ENCODE measurements at regions not wholly inside any gene's neighbourhood (a gene's known extent, or its start where the extent isn't known, plus 50 kb on each side); places are given as distances from the start of the nearest gene placed in this dataset.

DNA sequence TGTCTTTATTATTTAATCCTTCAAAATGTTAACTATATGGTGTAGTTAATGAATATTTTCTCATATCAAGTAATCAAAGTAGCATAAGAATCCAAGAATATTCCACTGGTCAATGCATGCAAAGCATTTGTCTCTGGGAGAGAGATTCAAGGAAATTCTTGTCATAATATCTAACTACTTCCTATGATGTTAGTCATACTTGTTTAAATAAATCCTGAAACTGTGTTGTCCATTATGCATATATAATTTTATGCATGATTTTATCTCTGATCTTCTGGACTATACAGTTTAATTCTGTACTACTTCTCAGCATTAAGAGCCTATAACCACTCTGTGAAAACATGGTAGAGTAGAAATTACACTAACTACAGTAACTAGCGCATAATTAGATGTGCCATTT, 388.3 kb downstream of the NR4A2 start:
- Histone ChIP-seq H3K4me1 (ENCODE audit: control insufficient read depth, extremely low read depth, insufficient read depth, low read length) (no peaks in the 10 kb centered on the region), H3K27me3 (ENCODE audit: control insufficient read depth, insufficient read depth, low read length) (no peaks in the 10 kb centered on the region), H3K4me3 (replicated peaks in 1 of 4; ENCODE audit: control extremely low read depth in 1 of 4, insufficient read depth in 1 of 4, low read depth in 3 of 4, low read length in 4 of 4) (no peak overlapping the region), H4K20me1 (ENCODE audit: control insufficient read depth, extremely low read depth, insufficient read depth, low read length) (no peaks in the 10 kb centered on the region), H3K4me2 (ENCODE audit: extremely low read depth, insufficient read depth, low read length) (no peak overlapping the region), H3K9me3 (ENCODE audit: control insufficient read depth, insufficient read depth, low read depth, low read length) (no peaks in the 10 kb centered on the region), H3K79me2 (ENCODE audit: control insufficient read depth, insufficient read depth, low read length) (no peaks in the 10 kb centered on the region), H3K9ac (ENCODE audit: insufficient read depth, low read length) (no peak overlapping the region), H3K36me3 (ENCODE audit: control insufficient read depth, insufficient read depth, low read length) (no peaks in the 10 kb centered on the region), H2AFZ (ENCODE audit: low read length) (no peak overlapping the region), H3K27ac (ENCODE audit: insufficient read depth, low read length) (no peak overlapping the region)
- DNase-seq (ENCODE audit: low read depth in 2 of 2): peak in 1 of 2 donors; percentile 23
- TF ChIP-seq EZH2 (IDR thresholded peaks at IDR 0.05; ENCODE audit: low read length, missing control alignments): no peak
- TF ChIP-seq, protein P1, sequence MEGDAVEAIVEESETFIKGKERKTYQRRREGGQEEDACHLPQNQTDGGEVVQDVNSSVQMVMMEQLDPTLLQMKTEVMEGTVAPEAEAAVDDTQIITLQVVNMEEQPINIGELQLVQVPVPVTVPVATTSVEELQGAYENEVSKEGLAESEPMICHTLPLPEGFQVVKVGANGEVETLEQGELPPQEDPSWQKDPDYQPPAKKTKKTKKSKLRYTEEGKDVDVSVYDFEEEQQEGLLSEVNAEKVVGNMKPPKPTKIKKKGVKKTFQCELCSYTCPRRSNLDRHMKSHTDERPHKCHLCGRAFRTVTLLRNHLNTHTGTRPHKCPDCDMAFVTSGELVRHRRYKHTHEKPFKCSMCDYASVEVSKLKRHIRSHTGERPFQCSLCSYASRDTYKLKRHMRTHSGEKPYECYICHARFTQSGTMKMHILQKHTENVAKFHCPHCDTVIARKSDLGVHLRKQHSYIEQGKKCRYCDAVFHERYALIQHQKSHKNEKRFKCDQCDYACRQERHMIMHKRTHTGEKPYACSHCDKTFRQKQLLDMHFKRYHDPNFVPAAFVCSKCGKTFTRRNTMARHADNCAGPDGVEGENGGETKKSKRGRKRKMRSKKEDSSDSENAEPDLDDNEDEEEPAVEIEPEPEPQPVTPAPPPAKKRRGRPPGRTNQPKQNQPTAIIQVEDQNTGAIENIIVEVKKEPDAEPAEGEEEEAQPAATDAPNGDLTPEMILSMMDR (conservative IDR thresholded peaks at IDR 0.05 in 1 of 2, IDR thresholded peaks at IDR 0.05 in 1 of 2; ENCODE audit: low read depth in 1 of 2, low read length in 2 of 2): no peak

DNA sequence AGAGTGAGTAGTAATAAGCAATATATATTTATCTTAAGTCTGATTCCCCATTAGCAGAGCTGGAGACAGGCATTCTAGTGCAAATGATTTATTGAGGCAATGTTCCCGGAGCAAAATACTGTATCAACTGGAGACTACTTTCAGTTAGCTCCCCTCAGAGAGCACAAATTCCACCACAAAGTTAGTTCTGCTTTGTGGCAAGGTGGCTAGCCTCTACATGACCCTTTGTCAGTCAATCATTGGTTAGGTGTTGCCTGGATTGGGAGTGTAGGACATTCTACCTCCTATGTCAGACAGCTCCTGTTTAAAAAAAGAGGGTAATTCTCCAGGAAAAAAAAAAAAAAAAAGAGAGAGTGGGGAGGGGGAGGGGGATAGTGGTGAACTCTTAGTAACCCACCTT, 402.2 kb downstream of the NR4A2 start:
- TF ChIP-seq, protein P1 (conservative IDR thresholded peaks at IDR 0.05 in 1 of 2, IDR thresholded peaks at IDR 0.05 in 1 of 2; ENCODE audit: low read depth in 1 of 2, low read length in 2 of 2): no peak
- no peak for TF ChIP-seq EZH2 (IDR thresholded peaks at IDR 0.05; ENCODE audit: low read length, missing control alignments)

DNA sequence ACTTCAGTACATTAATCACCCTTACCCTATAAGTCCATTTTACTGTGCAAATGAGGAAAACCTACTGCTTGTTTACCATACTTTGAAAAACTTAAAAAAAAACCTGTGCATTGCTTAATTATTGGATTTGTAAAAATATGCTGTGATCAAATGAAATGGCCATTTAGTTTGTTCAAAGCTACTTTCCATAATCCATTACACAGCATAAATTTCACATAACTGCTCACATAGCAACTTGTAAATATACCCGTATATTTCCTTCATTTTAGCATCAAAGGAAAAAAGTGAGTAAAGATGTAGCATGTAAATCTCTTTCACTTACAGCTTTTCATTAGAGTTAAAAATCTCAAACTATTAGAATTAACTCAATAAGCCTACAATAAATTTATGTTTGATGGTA, 415.1 kb downstream of the NR4A2 start:
- DNase-seq (ENCODE audit: low read depth in 2 of 2): no peak
- no peak overlapping the region for H2AFZ ChIP-seq (ENCODE audit: low read length)
- no peak overlapping the region for H3K9ac ChIP-seq (ENCODE audit: insufficient read depth, low read length)
- H3K9me3 ChIP-seq (ENCODE audit: control insufficient read depth, insufficient read depth, low read depth, low read length): no peaks in the 10 kb centered on the region
- H4K20me1 ChIP-seq (ENCODE audit: control insufficient read depth, extremely low read depth, insufficient read depth, low read length): no peaks in the 10 kb centered on the region
- H3K4me3 ChIP-seq (replicated peaks in 1 of 4; ENCODE audit: control extremely low read depth in 1 of 4, insufficient read depth in 1 of 4, low read depth in 3 of 4, low read length in 4 of 4): no peak overlapping the region
- no peak overlapping the region for H3K4me2 ChIP-seq (ENCODE audit: extremely low read depth, insufficient read depth, low read length)
- no peaks in the 10 kb centered on the region for H3K79me2 ChIP-seq (ENCODE audit: control insufficient read depth, insufficient read depth, low read length)
- no peaks in the 10 kb centered on the region for H3K36me3 ChIP-seq (ENCODE audit: control insufficient read depth, insufficient read depth, low read length)
- no peaks in the 10 kb centered on the region for H3K4me1 ChIP-seq (ENCODE audit: control insufficient read depth, extremely low read depth, insufficient read depth, low read length)
- no peak for TF ChIP-seq EZH2 (IDR thresholded peaks at IDR 0.05; ENCODE audit: low read length, missing control alignments)
- TF ChIP-seq, protein P1 (conservative IDR thresholded peaks at IDR 0.05 in 1 of 2, IDR thresholded peaks at IDR 0.05 in 1 of 2; ENCODE audit: low read depth in 1 of 2, low read length in 2 of 2): no peak
- no peak overlapping the region for H3K27ac ChIP-seq (ENCODE audit: insufficient read depth, low read length)
- no peaks in the 10 kb centered on the region for H3K27me3 ChIP-seq (ENCODE audit: control insufficient read depth, insufficient read depth, low read length)

More for the DNA sequence above, 402.2 kb downstream of the NR4A2 start:
- no peak for DNase-seq (ENCODE audit: low read depth in 2 of 2)
- Histone ChIP-seq H3K27ac (ENCODE audit: insufficient read depth, low read length) (no peak overlapping the region), H3K9me3 (ENCODE audit: control insufficient read depth, insufficient read depth, low read depth, low read length) (no peaks in the 10 kb centered on the region), H3K4me2 (ENCODE audit: extremely low read depth, insufficient read depth, low read length) (no peak overlapping the region), H3K79me2 (ENCODE audit: control insufficient read depth, insufficient read depth, low read length) (no peaks in the 10 kb centered on the region), H3K4me1 (ENCODE audit: control insufficient read depth, extremely low read depth, insufficient read depth, low read length) (no peaks in the 10 kb centered on the region), H3K9ac (ENCODE audit: insufficient read depth, low read length) (no peak overlapping the region), H2AFZ (ENCODE audit: low read length) (no peak overlapping the region), H3K27me3 (ENCODE audit: control insufficient read depth, insufficient read depth, low read length) (no peaks in the 10 kb centered on the region), H4K20me1 (ENCODE audit: control insufficient read depth, extremely low read depth, insufficient read depth, low read length) (no peaks in the 10 kb centered on the region), H3K36me3 (ENCODE audit: control insufficient read depth, insufficient read depth, low read length) (no peaks in the 10 kb centered on the region), H3K4me3 (replicated peaks in 1 of 4; ENCODE audit: control extremely low read depth in 1 of 4, insufficient read depth in 1 of 4, low read depth in 3 of 4, low read length in 4 of 4) (no peak overlapping the region)

All from fibroblast of lung (primary cell).